BJ (cell line): ENCODE measurements at regions not wholly inside any gene's neighbourhood (a gene's known extent, or its start where the extent isn't known, plus 50 kb on each side); places are given as distances from the start of the nearest gene placed in this dataset.

ENCODE experiments used
- CTCF ChIA-PET: fragments of 350-600 bp; formaldehyde crosslinking; extraction: SDS; loops from one replicate; lab custom pipeline; 2021; ENCODE audit warnings: antibody characterized with exemption, inconsistent platforms; lab: Yijun Ruan, JAX
- POLR2A ChIA-PET: fragments of 300-600 bp; sonication (Branson Sonifier 250); formaldehyde crosslinking; extraction: SDS; loops from one replicate; lab custom pipeline; 2021; ENCODE audit warnings: antibody characterized with exemption; lab: Charles Lee
- DNase-seq: peaks from one replicate; pipeline ENCODE4 v3.0.0-alpha.2; 2011; ENCODE audit warnings: low read depth
- H3K27me3 ChIP-seq: 2 replicates; pipeline ENCODE4 v1.6.0; 2011; ENCODE audit warnings: low read length; ENCODE audit not compliant: control insufficient read depth, insufficient read depth
- H3K36me3 ChIP-seq: 2 replicates; pipeline ENCODE4 v1.5.1; 2011; ENCODE audit warnings: low read length; ENCODE audit not compliant: control insufficient read depth, insufficient read depth
- H3K4me3 ChIP-seq: 2 replicates; pipeline ENCODE4 v1.5.1; 2011; ENCODE audit warnings: low read depth, mild to moderate bottlenecking, control low read depth, low read length
- CTCF ChIP-seq: IDR thresholded peaks from 2 replicates; pipeline ENCODE4 v1.5.1; 2011; ENCODE audit warnings: low read depth, mild to moderate bottlenecking, control low read depth, inconsistent platforms, low read length, moderate library complexity; ENCODE audit not compliant: insufficient read depth

GRCh38 chr2:226184540-226184939 lies 615.1 kb downstream of the IRS1 start:
- Histone ChIP-seq H3K36me3 (no peaks in the 10 kb centered on the region), H3K4me3 (no peak overlapping the region), H3K27me3 (no peaks in the 10 kb centered on the region)
- no peak for DNase-seq
- ChIA-PET POLR2A (interaction anchor here (0.6 to 1.1 kb wide), 2 partner anchors 295 to 609 kb away, joined by 3 to 4 read pairs; no protein-coding TSS in a partner anchor), CTCF (interaction anchor here (0.6 to 2.8 kb wide), 9 partner anchors 30 to 797 kb away, joined by 3 to 12 read pairs (median 4); partner anchors contain the start of gene IRS1)
- no peak for TF ChIP-seq CTCF

- no peak for TF ChIP-seq CTCF
- Histone ChIP-seq H3K27me3 (no peaks in the 10 kb centered on the region), H3K36me3 (no peaks in the 10 kb centered on the region), H3K4me3 (no peak overlapping the region)
- no peak for DNase-seq
- ChIA-PET POLR2A (no interaction called here), CTCF (interaction anchor here (1.3 to 1.8 kb wide), 2 partner anchors 617 to 798 kb away, joined by 3 to 7 read pairs; partner anchors contain the start of gene IRS1)
These were observed 616.1 kb downstream of the IRS1 start for GRCh38 chr2:226183550-226183949.

GRCh38 chr2:226183033-226183432 lies 616.6 kb downstream of the IRS1 start:
- Histone ChIP-seq H3K36me3 (no peaks in the 10 kb centered on the region), H3K27me3 (no peaks in the 10 kb centered on the region), H3K4me3 (no peak overlapping the region)
- POLR2A ChIA-PET = no interaction called here
- CTCF ChIA-PET = no interaction called here
- no peak for DNase-seq
- TF ChIP-seq CTCF = no peak

GRCh38 chr2:226181909-226182308 lies 617.7 kb downstream of the IRS1 start:
- CTCF ChIA-PET = interaction anchor here (0.6 kb wide), 1 partner anchor 617 kb away, joined by 3 read pairs; no protein-coding TSS in a partner anchor
- Histone ChIP-seq H3K36me3 (no peaks in the 10 kb centered on the region), H3K27me3 (no peaks in the 10 kb centered on the region), H3K4me3 (no peak overlapping the region)
- no peak for DNase-seq
- POLR2A ChIA-PET = no interaction called here
- no peak for TF ChIP-seq CTCF

- DNase-seq = no peak
- no peak for TF ChIP-seq CTCF
- Histone ChIP-seq H3K36me3 (no peaks in the 10 kb centered on the region), H3K27me3 (no peaks in the 10 kb centered on the region), H3K4me3 (no peak overlapping the region)
- ChIA-PET POLR2A (no interaction called here), CTCF (no interaction called here)
These were observed 619.2 kb downstream of the IRS1 start for GRCh38 chr2:226180281-226180884.
